ENCODE measurements at regions not wholly inside any gene's neighbourhood (a gene's known extent, or its start where the extent isn't known, plus 50 kb on each side); places are given as distances from the start of the nearest gene placed in this dataset.

DNA sequence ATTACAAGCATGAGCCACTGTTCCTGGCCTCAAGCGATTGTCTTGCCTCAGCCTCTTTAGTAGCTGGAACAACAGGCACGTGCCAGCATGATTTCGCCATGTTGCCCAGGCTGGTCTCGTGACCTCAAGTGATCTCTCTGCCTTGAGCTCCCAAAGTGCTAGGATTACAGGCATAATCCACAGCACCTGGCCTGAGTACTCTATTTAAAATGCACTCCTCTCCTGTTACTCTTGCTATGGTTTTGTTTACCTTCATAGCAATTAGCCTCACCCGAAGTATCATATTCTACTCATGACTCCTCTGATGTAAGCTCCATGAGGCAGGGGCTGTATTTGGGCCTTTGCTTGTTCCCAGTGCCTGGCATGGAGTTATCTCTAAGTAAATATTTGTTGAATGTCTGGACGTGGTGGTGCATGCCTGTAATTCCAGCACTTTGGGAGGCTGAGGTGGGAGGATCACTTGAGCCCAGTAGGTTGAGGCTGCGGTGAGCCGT is 92.5 kb upstream of the SLC34A2 start:
- in situ Hi-C loops (cut with MboI; ENCODE audit: low pct_unique_long_range_greater_than_20kb, low sequenced_read_pairs) = no loop called here
- no peak for DNase-seq

GRCh38 chr4:25564836-25565235 is 90.8 kb upstream of the SLC34A2 start:
- no peak for DNase-seq
- in situ Hi-C loops (cut with MboI; ENCODE audit: low pct_unique_long_range_greater_than_20kb, low sequenced_read_pairs) = no loop called here

DNA sequence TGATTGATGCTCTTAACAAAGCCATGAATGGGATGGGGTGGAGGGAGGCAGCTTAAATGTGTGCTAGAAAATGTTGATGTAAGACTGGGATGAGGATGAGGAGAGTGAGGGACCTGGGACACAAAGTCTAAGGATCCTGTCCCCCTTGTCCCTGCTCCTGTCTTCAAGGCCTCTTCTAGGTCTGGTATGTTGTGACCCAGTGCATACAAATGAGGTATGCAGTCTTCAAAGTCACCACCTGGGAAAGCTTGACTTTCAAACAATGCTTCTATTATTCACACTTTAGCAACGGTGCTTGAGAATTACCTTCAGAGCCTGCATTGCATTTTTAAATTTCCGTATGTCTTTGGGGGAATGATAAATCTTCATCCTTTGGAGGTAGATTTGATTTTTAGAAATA is 88.4 kb upstream of the SLC34A2 start:
- in situ Hi-C loops (cut with MboI; ENCODE audit: low pct_unique_long_range_greater_than_20kb, low sequenced_read_pairs) = no loop called here
- no peak for DNase-seq

- in situ Hi-C loops (cut with MboI; ENCODE audit: low pct_unique_long_range_greater_than_20kb, low sequenced_read_pairs) = no loop called here
- no peak for DNase-seq
Measured at GRCh38 chr4:25569716-25570115, 85.9 kb upstream of the SLC34A2 start.

GRCh38 chr4:25575611-25576010 is 80.0 kb upstream of the SLC34A2 start:
- DNase-seq = no peak
- in situ Hi-C loops (cut with MboI; ENCODE audit: low pct_unique_long_range_greater_than_20kb, low sequenced_read_pairs) = no loop called here

GRCh38 chr4:25578432-25578831 is 77.2 kb upstream of the SLC34A2 start:
- in situ Hi-C loops (cut with MboI; ENCODE audit: low pct_unique_long_range_greater_than_20kb, low sequenced_read_pairs) = no loop called here

DNA sequence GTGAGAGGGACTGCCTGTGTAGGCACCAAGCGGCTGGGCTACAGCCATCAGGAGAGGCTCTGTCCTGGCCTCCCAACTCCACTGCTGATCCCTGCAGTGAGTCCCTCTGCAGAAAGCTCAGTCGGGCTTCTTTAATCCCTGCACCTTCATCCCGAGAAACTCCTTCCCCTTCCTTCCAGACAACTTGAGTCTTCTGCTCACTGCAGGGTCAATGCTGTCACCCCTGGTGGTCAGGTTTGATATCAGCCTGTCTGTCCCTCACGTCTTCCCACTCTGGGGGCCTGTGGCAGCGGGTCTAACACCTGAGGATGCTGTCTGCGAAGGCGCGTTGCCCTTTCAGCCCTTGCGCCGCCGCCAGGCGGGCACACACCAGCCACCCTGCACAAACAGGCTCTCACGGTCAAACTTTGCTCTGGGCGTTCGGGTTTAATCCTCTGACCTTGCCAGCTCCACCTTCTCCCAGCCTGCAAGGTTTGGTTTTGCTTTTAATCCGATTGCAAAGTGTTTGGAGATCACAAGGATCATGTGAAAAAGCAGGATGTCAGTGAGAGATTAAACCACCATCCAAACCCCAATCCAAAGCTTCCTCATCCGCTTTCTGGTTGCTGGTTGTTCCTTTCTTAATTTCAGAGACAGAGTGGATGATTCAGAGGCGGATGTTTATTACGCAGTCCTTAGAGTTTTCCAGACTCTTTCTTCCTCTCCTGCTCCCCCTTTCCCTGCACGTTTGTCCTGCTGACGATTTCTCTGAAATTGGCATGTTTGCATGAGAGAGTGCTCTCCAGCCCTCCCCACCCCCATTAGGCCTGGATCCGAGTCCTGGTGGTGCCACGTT is 74.8 kb upstream of the SLC34A2 start:
- no peak for DNase-seq

More at GRCh38 chr4:25578432-25578831, 77.2 kb upstream of the SLC34A2 start:
- DNase-seq = no peak

GRCh38 chr4:25585901-25586523 is 69.6 kb upstream of the SLC34A2 start:
- in situ Hi-C loops (cut with MboI; ENCODE audit: low pct_unique_long_range_greater_than_20kb, low sequenced_read_pairs) = no loop called here

More for the DNA sequence above, 74.8 kb upstream of the SLC34A2 start:
- in situ Hi-C loops (cut with MboI; ENCODE audit: low pct_unique_long_range_greater_than_20kb, low sequenced_read_pairs) = no loop called here

DNA sequence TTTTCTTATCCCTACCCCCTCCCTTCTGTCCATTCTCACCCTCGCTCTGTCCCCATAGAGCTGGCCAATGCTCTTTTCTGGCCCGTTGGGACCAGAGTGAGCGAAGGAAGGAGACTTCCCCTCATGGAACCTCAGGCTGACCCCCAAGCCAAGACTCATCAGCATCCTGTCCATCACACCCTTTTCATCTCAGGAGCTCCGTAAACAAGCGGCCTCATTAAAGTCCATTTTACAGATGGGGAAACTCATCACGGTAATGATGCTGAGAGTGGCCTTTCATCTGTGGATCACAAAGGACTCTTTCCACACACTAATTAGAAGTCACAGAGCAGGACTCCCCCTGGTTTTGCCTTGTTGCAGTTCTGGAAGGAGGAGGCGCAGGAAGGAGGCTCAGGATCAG is 67.4 kb upstream of the SLC34A2 start:
- in situ Hi-C loops (cut with MboI; ENCODE audit: low pct_unique_long_range_greater_than_20kb, low sequenced_read_pairs) = no loop called here
- DNase-seq = no peak

More at GRCh38 chr4:25585901-25586523, 69.6 kb upstream of the SLC34A2 start:
- no peak for DNase-seq

- no peak for DNase-seq
- in situ Hi-C loops (cut with MboI; ENCODE audit: low pct_unique_long_range_greater_than_20kb, low sequenced_read_pairs) = no loop called here
Measured at GRCh38 chr4:25590171-25590570, 65.5 kb upstream of the SLC34A2 start.

- in situ Hi-C loops (cut with MboI; ENCODE audit: low pct_unique_long_range_greater_than_20kb, low sequenced_read_pairs) = no loop called here
- no peak for DNase-seq
Measured at GRCh38 chr4:25592736-25593135, 62.9 kb upstream of the SLC34A2 start.
